GM21423 (cell line): ENCODE measurements at regions not wholly inside any gene's neighbourhood (a gene's known extent, or its start where the extent isn't known, plus 50 kb on each side); places are given as distances from the start of the nearest gene placed in this dataset.

Experiments used
- ATAC-seq: cut with Tn5 transposase; IDR thresholded peaks from one replicate; pipeline ENCODE4 v1.9.1; 2021; ENCODE audit warnings: mild to moderate bottlenecking, moderate library complexity; ENCODE audit not compliant: unreplicated experiment

GRCh38 chr9:84125046-84125445 lies 144.4 kb downstream of the RMI1 start:
- no peak for ATAC-seq

GRCh38 chr9:84129529-84129928 lies 148.9 kb downstream of the RMI1 start:
- ATAC-seq, result no peak

DNA sequence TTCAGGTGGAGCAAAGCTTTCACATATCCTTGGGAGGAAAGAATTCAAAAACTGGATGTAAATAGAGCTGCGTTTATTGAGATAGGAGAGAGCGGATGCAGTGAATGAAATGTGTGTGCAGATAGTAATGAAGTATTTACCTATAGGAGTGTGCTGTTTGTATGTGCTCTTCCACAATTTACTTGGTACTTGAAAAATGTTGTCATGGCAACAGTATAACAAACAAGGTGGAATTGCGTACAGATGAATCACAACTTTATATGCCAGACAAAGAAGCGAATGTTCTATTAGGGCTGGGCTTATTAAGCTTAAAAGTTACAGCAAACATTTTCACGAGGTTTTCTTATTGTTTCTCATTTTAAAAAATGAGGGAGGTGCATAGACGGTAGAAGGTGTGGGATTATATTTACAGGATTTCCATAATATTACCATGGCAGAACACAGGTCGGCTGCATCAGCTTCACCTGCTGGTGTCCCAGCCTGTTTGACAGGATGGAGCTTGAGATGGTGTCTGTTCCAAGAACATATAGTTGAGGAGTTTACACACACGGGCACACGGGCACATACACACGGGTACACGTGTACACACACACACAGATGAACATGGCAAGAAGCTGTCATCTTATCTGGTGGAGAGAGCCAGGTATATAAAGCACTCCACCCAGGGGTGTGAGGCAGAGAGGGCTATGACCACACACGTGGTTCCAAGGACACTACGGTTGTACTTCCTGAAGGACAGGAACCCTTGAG lies 155.7 kb downstream of the RMI1 start:
- ATAC-seq, result no peak

- no peak for ATAC-seq
These were observed 157.4 kb downstream of the RMI1 start for GRCh38 chr9:84137968-84138367.

DNA sequence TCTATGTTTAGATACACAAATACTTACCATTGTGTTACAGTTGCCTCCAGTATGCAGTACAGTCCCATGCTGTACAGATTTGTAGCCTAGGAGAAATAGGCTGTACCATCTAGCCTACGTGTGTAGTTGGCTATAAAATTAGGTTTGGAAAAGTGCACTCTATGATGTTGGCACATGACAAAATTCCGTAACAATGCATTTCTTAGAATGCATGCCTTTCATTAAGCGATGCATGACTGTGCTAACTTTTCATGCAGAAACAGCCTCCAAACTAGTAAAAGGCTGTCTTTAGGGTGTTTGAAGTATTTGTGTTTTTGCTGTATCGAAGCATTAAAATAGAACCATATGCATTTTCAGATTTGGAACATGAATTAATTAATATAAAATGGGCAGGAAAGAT lies 157.9 kb downstream of the RMI1 start:
- ATAC-seq, result no peak

- no peak for ATAC-seq
These were observed 158.9 kb downstream of the RMI1 start for GRCh38 chr9:84139296-84140070.

DNA sequence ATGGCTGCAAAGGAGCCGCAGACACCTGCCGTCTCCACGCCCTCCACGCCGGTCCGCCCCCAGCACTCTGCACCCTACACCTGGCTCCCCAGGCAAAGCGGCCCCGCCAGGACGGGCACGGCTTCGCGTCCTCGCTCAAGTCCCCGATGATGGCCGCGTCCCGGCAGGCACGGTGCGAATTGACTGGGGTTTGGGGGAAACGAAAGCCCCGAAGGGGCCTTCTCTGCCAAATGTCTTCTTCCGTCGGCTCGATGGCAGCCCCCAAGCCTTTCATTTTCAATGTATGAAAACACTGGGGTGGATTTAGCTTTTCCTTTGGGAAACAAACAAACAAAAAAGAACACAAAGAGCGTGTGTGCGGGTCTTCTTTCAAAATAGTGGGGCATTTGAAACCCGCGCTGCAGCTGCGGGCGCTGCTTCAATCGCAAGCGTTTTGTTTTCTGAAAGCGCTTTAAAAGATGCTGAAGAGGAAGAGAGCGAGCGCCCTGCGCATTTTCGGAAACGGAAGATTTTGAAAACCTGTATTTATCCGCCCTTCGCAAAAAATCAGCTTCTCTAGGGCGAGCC lies 160.0 kb downstream of the RMI1 start:
- ATAC-seq, result no peak

GRCh38 chr9:84141741-84142370 lies 161.3 kb downstream of the RMI1 start:
- no peak for ATAC-seq

DNA sequence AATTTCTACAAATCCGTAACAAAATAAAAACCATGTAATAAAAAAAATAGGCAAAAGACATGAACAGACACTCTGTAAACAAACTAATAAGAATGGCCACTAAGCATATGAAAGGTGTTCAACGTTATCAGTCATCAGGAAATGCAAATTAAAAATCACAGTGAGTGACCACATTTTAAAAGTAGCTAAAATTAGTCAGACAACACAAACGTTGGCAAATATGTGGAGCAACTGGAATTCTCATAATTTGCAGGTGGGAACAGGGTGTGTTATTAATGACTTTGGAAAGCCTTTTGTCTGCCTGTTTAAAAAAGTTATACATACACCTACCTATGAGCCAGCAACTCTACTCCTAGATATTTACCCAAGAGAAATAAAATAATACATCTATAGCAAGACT lies 164.4 kb downstream of the RMI1 start:
- ATAC-seq, result no peak

- no peak for ATAC-seq
These were observed 165.2 kb downstream of the RMI1 start for GRCh38 chr9:84145780-84146179.

DNA sequence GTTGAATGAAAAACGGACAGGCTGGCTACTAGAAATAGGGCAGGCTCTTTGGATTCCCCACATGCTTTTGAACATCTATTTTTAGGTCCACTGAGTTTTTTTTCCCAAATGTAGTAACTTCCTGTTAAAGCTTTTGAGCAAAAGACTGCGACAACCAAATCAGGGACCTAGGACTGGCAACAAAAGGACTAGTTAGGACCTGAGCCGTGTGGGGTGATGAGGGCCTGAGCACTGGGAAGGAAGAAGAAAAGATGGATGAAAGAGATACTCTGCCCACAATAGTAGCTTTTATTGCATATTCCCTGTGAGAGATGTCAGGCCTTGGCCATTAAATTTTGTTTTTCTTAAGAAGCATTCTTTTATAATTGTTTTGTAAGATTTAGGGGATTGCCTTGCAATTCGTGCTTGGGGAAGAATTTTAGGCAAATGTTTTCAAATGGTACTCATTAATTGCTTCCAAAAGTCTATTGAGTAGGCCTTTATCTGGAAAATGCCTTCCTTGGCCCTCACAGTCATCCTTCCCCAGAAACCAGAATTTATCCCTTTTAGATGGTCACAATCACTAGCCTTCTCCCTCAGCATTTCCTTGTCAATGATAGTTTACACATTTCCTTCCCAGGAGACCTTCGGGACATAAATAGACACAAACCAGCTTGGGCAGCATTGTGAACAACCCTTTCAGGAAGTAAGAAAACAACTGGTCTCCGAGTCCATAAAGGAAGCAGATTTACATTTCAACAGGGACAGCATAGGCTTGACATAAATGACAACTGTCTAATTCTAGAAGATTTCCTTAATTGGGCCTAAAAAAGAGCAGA lies 166.5 kb downstream of the RMI1 start:
- no peak for ATAC-seq

GRCh38 chr9:84151236-84151635 lies 170.6 kb downstream of the RMI1 start:
- no peak for ATAC-seq

- ATAC-seq, result no peak
These were observed 171.0 kb downstream of the RMI1 start for GRCh38 chr9:84151640-84152039.

DNA sequence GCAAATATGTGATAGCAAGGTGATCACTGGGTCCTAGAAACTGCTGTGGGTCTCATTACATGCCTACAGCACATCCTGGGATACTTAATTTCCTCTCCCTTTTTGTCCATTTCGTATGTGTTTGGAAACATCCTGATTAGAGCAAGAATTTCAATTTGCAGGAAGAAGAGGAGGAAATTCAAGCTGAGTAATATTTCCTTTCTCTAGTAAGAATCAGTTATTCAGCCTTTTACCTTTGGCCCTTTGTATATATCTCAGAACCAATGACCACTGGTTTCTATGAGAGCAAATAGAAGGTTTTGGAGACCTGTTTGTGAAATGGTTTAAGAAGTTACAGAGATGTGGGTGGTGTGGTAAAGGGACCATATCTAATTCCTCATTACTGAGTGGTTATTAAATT lies 171.6 kb downstream of the RMI1 start:
- ATAC-seq, result no peak

GRCh38 chr9:84153885-84154284 lies 173.3 kb downstream of the RMI1 start:
- no peak for ATAC-seq

- ATAC-seq, result no peak
These were observed 173.7 kb downstream of the RMI1 start for GRCh38 chr9:84154320-84154719.

GRCh38 chr9:84163052-84163650 lies 177.4 kb downstream of the SLC28A3 start:
- ATAC-seq, result no peak

- no peak for ATAC-seq
These were observed 173.7 kb downstream of the SLC28A3 start for GRCh38 chr9:84166891-84167290.

DNA sequence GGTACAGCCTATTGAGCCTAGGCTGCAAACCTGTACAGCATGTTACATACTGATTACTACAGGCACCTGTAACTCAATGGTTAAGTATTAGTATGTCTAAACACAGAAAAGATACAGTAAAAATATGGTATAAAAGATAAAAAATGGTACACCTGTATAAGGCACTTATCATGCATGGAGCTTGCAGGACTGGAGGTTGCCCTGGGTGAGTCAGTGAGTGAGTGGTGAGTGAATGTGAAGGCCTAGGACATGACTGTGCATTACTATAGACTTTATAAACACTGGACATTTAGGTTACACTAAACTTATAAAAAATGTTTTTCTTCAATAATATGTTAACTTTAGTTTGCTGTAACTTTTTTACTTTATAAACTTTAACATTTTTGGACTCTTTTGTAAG lies 171.3 kb downstream of the SLC28A3 start:
- ATAC-seq, result no peak

- ATAC-seq, result no peak
These were observed 169.9 kb downstream of the SLC28A3 start for GRCh38 chr9:84170521-84171141.
